H1 (cell line): ENCODE measurements at regions not wholly inside any gene's neighbourhood (a gene's known extent, or its start where the extent isn't known, plus 50 kb on each side); places are given as distances from the start of the nearest gene placed in this dataset.

Experiments
- CTCF ChIA-PET: fragments of 300-600 bp; sonication (Branson Sonifier 250); formaldehyde crosslinking; loops from one replicate; lab custom pipeline; 2021; ENCODE audit not compliant: partially characterized antibody; lab: Charles Lee
- POLR2A ChIA-PET: fragments of 300-600 bp; sonication (Branson Sonifier 250); formaldehyde crosslinking; loops from one replicate; lab custom pipeline; 2021; ENCODE audit warnings: inconsistent platforms; ENCODE audit not compliant: partially characterized antibody; lab: Charles Lee
- DNase-seq, 2 experiments: peaks; one replicate each; pipeline versions ENCODE4 v3.0.0 to v3.0.0-alpha.2; 2010 to 2022; ENCODE audit warnings: low spot score in 2 of 2, low read depth in 1 of 2, mixed read lengths in 1 of 2
- FAIRE-seq: peaks from 2 replicates; lab custom pipeline; 2011; peaks lifted over from hg19 to GRCh38; lab: Jason Lieb, UNC
- H2AFZ ChIP-seq: 2 replicates; pipeline ENCODE4 v1.8.1; 2012; ENCODE audit warnings: low read length, inconsistent platforms
- H2AK5ac ChIP-seq: 2 replicates; pipeline ENCODE4 v1.6.1; 2013; ENCODE audit warnings: low read depth, low read length
- H2BK120ac ChIP-seq: replicated peaks from 2 replicates; pipeline ENCODE3; 2013; ENCODE audit warnings: low read depth, low read length, inconsistent platforms
- H2BK12ac ChIP-seq: 2 replicates; pipeline ENCODE4 v1.6.1; 2013; ENCODE audit warnings: low read depth, low read length
- H2BK15ac ChIP-seq: 2 replicates; pipeline ENCODE4 v1.6.1; 2013; ENCODE audit warnings: low read length
- H2BK20ac ChIP-seq: 2 replicates; pipeline ENCODE4 v1.6.1; 2013; ENCODE audit warnings: low read length
- H2BK5ac ChIP-seq: 2 replicates; pipeline ENCODE4 v1.6.1; 2013; ENCODE audit warnings: low read depth, low read length
- H3K14ac ChIP-seq: 2 replicates; pipeline ENCODE4 v1.6.1; 2013; ENCODE audit warnings: inconsistent platforms; ENCODE audit not compliant: insufficient read length
- H3K18ac ChIP-seq: 2 replicates; pipeline ENCODE4 v1.6.1; 2013; ENCODE audit warnings: low read length; ENCODE audit errors: extremely low read depth
- H3K23ac ChIP-seq: 2 replicates; pipeline ENCODE4 v1.6.1; 2013; ENCODE audit warnings: inconsistent platforms; ENCODE audit not compliant: insufficient read length
- H3K23me2 ChIP-seq: 2 replicates; pipeline ENCODE4 v1.6.1; 2013; ENCODE audit warnings: low read depth, low read length
- H3K27ac ChIP-seq: 2 replicates; pipeline ENCODE4 v1.6.1; 2011; ENCODE audit warnings: low read depth, low read length, inconsistent platforms
- H3K27me3 ChIP-seq, 4 experiments: replicated peaks in 1 of 4; 1 replicate in 1 of 4; 2 replicates in 3 of 4; pipeline versions ENCODE4 v1.6.1 to v1.8.1; 2011 to 2013; ENCODE audit warnings: low read length in 3 of 4, mild to moderate bottlenecking in 3 of 4, inconsistent platforms in 2 of 4, mixed read lengths in 2 of 4, moderate library complexity in 1 of 4; ENCODE audit not compliant: control insufficient read depth in 3 of 4, insufficient read depth in 3 of 4; ENCODE audit errors: extremely low read depth in 1 of 4
- H3K36me3 ChIP-seq, 4 experiments: 2 replicates each; pipeline versions ENCODE4 v1.6.1 to v1.8.1; 2011 to 2013; ENCODE audit warnings: mild to moderate bottlenecking in 4 of 4, low read length in 3 of 4, moderate library complexity in 2 of 4, control low read depth in 1 of 4, inconsistent platforms in 1 of 4; ENCODE audit not compliant: insufficient read depth in 4 of 4, control insufficient read depth in 2 of 4
- H3K4ac ChIP-seq: replicated peaks from 2 replicates; pipeline ENCODE3; 2013; ENCODE audit warnings: low read length, low read depth, mixed read lengths, inconsistent platforms; ENCODE audit not compliant: insufficient read length
- H3K4me1 ChIP-seq, 4 experiments: replicated peaks in 1 of 4; 1 replicate in 1 of 4; 2 replicates in 3 of 4; pipeline versions ENCODE4 v1.6.1 to v1.8.1; 2011 to 2013; ENCODE audit warnings: low read length in 3 of 4, inconsistent platforms in 2 of 4, mixed read lengths in 1 of 4; ENCODE audit not compliant: insufficient read depth in 4 of 4, control insufficient read depth in 3 of 4
- H3K4me2 ChIP-seq, 2 experiments: 2 replicates each; pipeline versions ENCODE4 v1.6.1 to v1.8.1; 2011 to 2013; ENCODE audit warnings: low read depth in 2 of 2, low read length in 2 of 2, control low read depth in 1 of 2, inconsistent platforms in 1 of 2, mild to moderate bottlenecking in 1 of 2; ENCODE audit not compliant: insufficient read depth in 1 of 2
- H3K4me3 ChIP-seq, 4 experiments: fragments of 200-600, 300-600 bp in 1 of 4; sonication (generic), shearing (Covaris generic), sonication (Bioruptor Twin) in 1 of 4; 2 replicates each; pipeline versions ENCODE4 v1.5.1 to v1.8.1; 2011 to 2016; ENCODE audit warnings: low read length in 4 of 4, low read depth in 3 of 4, control low read depth in 2 of 4, inconsistent platforms in 2 of 4, mild to moderate bottlenecking in 2 of 4, mixed read lengths in 1 of 4, moderate library complexity in 1 of 4; ENCODE audit not compliant: insufficient read depth in 2 of 4; ENCODE audit errors: extremely low read depth in 1 of 4
- H3K56ac ChIP-seq: replicated peaks from 2 replicates; pipeline ENCODE3; 2013; ENCODE audit warnings: low read depth, mild to moderate bottlenecking, mixed read lengths, low read length, inconsistent platforms; ENCODE audit not compliant: insufficient read length
- H3K79me1 ChIP-seq: 2 replicates; pipeline ENCODE4 v1.6.1; 2013; ENCODE audit warnings: low read depth, low read length, control low read depth
- H3K79me2 ChIP-seq, 2 experiments: 2 replicates each; pipeline versions ENCODE4 v1.6.1 to v1.8.1; 2012 to 2013; ENCODE audit warnings: low read length in 2 of 2, mild to moderate bottlenecking in 2 of 2, inconsistent platforms in 1 of 2; ENCODE audit not compliant: insufficient read depth in 2 of 2, control insufficient read depth in 1 of 2
- H3K9ac ChIP-seq, 4 experiments: replicated peaks in 1 of 4; 1 replicate in 1 of 4; 2 replicates in 3 of 4; pipeline versions ENCODE4 v1.6.1 to v1.8.1; 2011 to 2013; ENCODE audit warnings: low read depth in 3 of 4, low read length in 3 of 4, control low read depth in 2 of 4, mild to moderate bottlenecking in 2 of 4, moderate library complexity in 2 of 4, inconsistent platforms in 1 of 4; ENCODE audit errors: extremely low read depth in 1 of 4
- H3K9me3 ChIP-seq, 2 experiments: 2 replicates each; pipeline versions ENCODE4 v1.6.1 to v1.8.1; 2012 to 2013; ENCODE audit warnings: mild to moderate bottlenecking in 2 of 2, moderate library complexity in 2 of 2, control low read depth in 1 of 2, inconsistent platforms in 1 of 2, low read depth in 1 of 2, low read length in 1 of 2, mixed read lengths in 1 of 2; ENCODE audit not compliant: insufficient read depth in 2 of 2
- H4K20me1 ChIP-seq, 2 experiments: replicated peaks in 1 of 2; 2 replicates each; pipeline versions ENCODE3 to v1.8.1; 2011 to 2013; ENCODE audit warnings: inconsistent platforms in 2 of 2, low read length in 2 of 2, mild to moderate bottlenecking in 1 of 2; ENCODE audit not compliant: insufficient read depth in 2 of 2, control insufficient read depth in 1 of 2
- H4K5ac ChIP-seq: 2 replicates; pipeline ENCODE4 v1.6.1; 2013; ENCODE audit warnings: low read length, low read depth, mixed read lengths, inconsistent platforms; ENCODE audit not compliant: insufficient read length
- H4K8ac ChIP-seq: 2 replicates; pipeline ENCODE4 v1.8.0; 2013; ENCODE audit warnings: mild to moderate bottlenecking, moderate library complexity, low read length, inconsistent platforms; ENCODE audit not compliant: insufficient read depth; ENCODE audit errors: extremely low read depth
- H4K91ac ChIP-seq: replicated peaks from 2 replicates; pipeline ENCODE3; 2013; ENCODE audit warnings: low read length, mixed read lengths, inconsistent platforms; ENCODE audit not compliant: insufficient read length
- ASH2L ChIP-seq: fragments of 200-600, 300-600 bp; sonication (generic); IDR thresholded peaks from one replicate; pipeline ENCODE4 v1.7.1; 2017; ENCODE audit warnings: low read length
- BACH1 ChIP-seq: IDR thresholded peaks from 2 replicates; pipeline ENCODE4 v1.6.1; 2012; ENCODE audit warnings: low read length, improper control_type of control experiment
- BCL11A ChIP-seq, 2 experiments: IDR thresholded peaks; one replicate each; pipeline ENCODE4 v1.6.1; 2011; ENCODE audit warnings: low read depth in 2 of 2, low read length in 2 of 2, mild to moderate bottlenecking in 2 of 2
- CBX5 ChIP-seq: fragments of 300-800, 300-1000 bp; sonication (generic); IDR thresholded peaks from 2 replicates; pipeline ENCODE4 v1.7.1; 2016; ENCODE audit warnings: antibody characterized with exemption, low read length, low read depth
- CEBPB ChIP-seq: IDR thresholded peaks from 2 replicates; pipeline ENCODE4 v1.6.1; 2012; ENCODE audit warnings: low read depth, low read length
- KDM1A ChIP-seq: fragments of 200-600, 300-600 bp; sonication (generic); IDR thresholded peaks from 2 replicates; pipeline ENCODE4 v1.7.1; 2016; ENCODE audit warnings: mild to moderate bottlenecking, low read length, borderline replicate concordance
- KDM5A ChIP-seq: fragments of 200-600 bp; IDR thresholded peaks from 2 replicates; pipeline ENCODE4 v1.7.1; 2012; ENCODE audit warnings: mild to moderate bottlenecking, low read length, inconsistent platforms, mixed read lengths
- MAFK ChIP-seq: IDR thresholded peaks from 2 replicates; pipeline ENCODE4 v1.6.1; 2012; ENCODE audit warnings: low read depth, mild to moderate bottlenecking, improper control_type of control experiment, low read length
- NRF1 ChIP-seq: IDR thresholded peaks from 2 replicates; pipeline ENCODE4 v1.6.1; 2011; ENCODE audit warnings: mild to moderate bottlenecking, low read depth, low read length, improper control_type of control experiment
- RAD21 ChIP-seq, 2 experiments: IDR thresholded peaks in 1 of 2; conservative IDR thresholded peaks in 1 of 2; 2 replicates each; pipeline ENCODE4 v1.6.1; 2011; ENCODE audit warnings: low read depth in 2 of 2, low read length in 2 of 2, improper control_type of control experiment in 1 of 2, inconsistent platforms in 1 of 2, mild to moderate bottlenecking in 1 of 2, moderate library complexity in 1 of 2
- RFX5 ChIP-seq: IDR thresholded peaks from 2 replicates; pipeline ENCODE4 v1.6.1; 2011; ENCODE audit warnings: low read depth, low read length, improper control_type of control experiment, borderline replicate concordance
- RNF2 ChIP-seq: fragments of 200-900, 300-1000 bp; sonication (generic); IDR thresholded peaks from 2 replicates; pipeline ENCODE4 v1.7.1; 2016; ENCODE audit warnings: borderline replicate concordance, low read depth, mild to moderate bottlenecking, antibody characterized with exemption, low read length; ENCODE audit not compliant: poor library complexity, severe bottlenecking; ENCODE audit errors: missing control alignments
- SAP30 ChIP-seq: fragments of 300-600 bp; sonication (generic); IDR thresholded peaks from 2 replicates; pipeline ENCODE4 v1.7.1; 2012; ENCODE audit warnings: low read length, moderate library complexity, mild to moderate bottlenecking, inconsistent platforms; ENCODE audit not compliant: insufficient read depth, insufficient replicate concordance
- SUZ12 ChIP-seq: fragments of 200-600 bp; sonication (generic); IDR thresholded peaks from 2 replicates; pipeline ENCODE4 v1.6.1; 2012; ENCODE audit warnings: mild to moderate bottlenecking, inconsistent platforms, low read length, moderate library complexity, mixed read lengths
- TAF1 ChIP-seq: IDR thresholded peaks from 2 replicates; pipeline ENCODE4 v1.6.1; 2011; ENCODE audit warnings: mild to moderate bottlenecking, low read depth, low read length
- WGBS, 2 experiments: shearing (Covaris generic) in 1 of 2; methylation state at CpG; one replicate each; pipeline versions ENCODE4 v1.1.6 to v1.1.7; 2013 to 2015; ENCODE audit warnings: low lambda C conversion rate in 2 of 2, mixed read lengths in 2 of 2, inconsistent platforms in 1 of 2, low coverage in 1 of 2, missing lambda C conversion rate in 1 of 2; ENCODE audit not compliant: insufficient replicate concordance in 2 of 2, insufficient coverage in 1 of 2, insufficient read length in 1 of 2; ENCODE audit errors: extremely low coverage in 1 of 2, missing lambda C conversion rate in 1 of 2; 5-methylcytosine and 5-hydroxymethylcytosine counted together

- H3K36me3 ChIP-seq: no peaks in the 10 kb centered on the region
- H4K5ac ChIP-seq: no peak overlapping the region
- no peak overlapping the region for H3K23ac ChIP-seq
- no peak overlapping the region for H2AK5ac ChIP-seq
- no peak overlapping the region for H3K56ac ChIP-seq
- no peak overlapping the region for H2BK5ac ChIP-seq
- H2BK120ac ChIP-seq: no peak overlapping the region
- no peak overlapping the region for H3K18ac ChIP-seq
- no peaks in the 10 kb centered on the region for H3K79me1 ChIP-seq
- no peak overlapping the region for H2BK15ac ChIP-seq
- no peak overlapping the region for H4K8ac ChIP-seq
- FAIRE-seq (no peak), DNase-seq (no peak)
- H3K27ac ChIP-seq: no peak overlapping the region
- H2BK20ac ChIP-seq: no peak overlapping the region
- no peak overlapping the region for H2BK12ac ChIP-seq
- H2AFZ ChIP-seq: no peak overlapping the region
- H3K4me2 ChIP-seq: no peak overlapping the region
- H3K9me3 ChIP-seq: no peaks in the 10 kb centered on the region
- ChIA-PET POLR2A (no interaction called here), CTCF (interaction anchor here (0.6 kb wide), 1 partner anchor 1845 kb away, joined by 3 read pairs; no protein-coding TSS in a partner anchor)
- no peaks in the 10 kb centered on the region for H3K79me2 ChIP-seq
- H3K9ac ChIP-seq: no peak overlapping the region
- no peaks in the 10 kb centered on the region for H3K4me1 ChIP-seq
- H3K4me3 ChIP-seq: no peak overlapping the region
- no peaks in the 10 kb centered on the region for H3K23me2 ChIP-seq
- no peaks in the 10 kb centered on the region for H4K20me1 ChIP-seq
- H3K27me3 ChIP-seq: no peaks in the 10 kb centered on the region
- H3K4ac ChIP-seq: no peak overlapping the region
- 92% methylated on average over 2 of the region's 2 CpGs; no CpG with 5 or more reads in 1 of the 2 experiments for WGBS, 2 experiments
- no peak overlapping the region for H3K14ac ChIP-seq
- no peak overlapping the region for H4K91ac ChIP-seq
- no peak for TF ChIP-seq CEBPB
- no peak for TF ChIP-seq KDM5A
- TF ChIP-seq SUZ12: no peak
- no peak for TF ChIP-seq BCL11A (IDR thresholded peaks at IDR 0.05; ENCODE audit: low read depth in 2 of 2, low read length in 2 of 2)
- TF ChIP-seq RNF2: no peak
- TF ChIP-seq CBX5: no peak
- no peak for TF ChIP-seq ASH2L
- no peak for TF ChIP-seq KDM1A
- no peak for TF ChIP-seq RFX5
- no peak for TF ChIP-seq SAP30
- TF ChIP-seq RAD21 (IDR thresholded peaks at IDR 0.05 in 1 of 2, conservative IDR thresholded peaks at IDR 0.05 in 1 of 2; ENCODE audit: low read depth in 2 of 2, low read length in 2 of 2): no peak
- no peak for TF ChIP-seq MAFK
- no peak for TF ChIP-seq BACH1
- no peak for TF ChIP-seq TAF1
- TF ChIP-seq NRF1: no peak
Measured at GRCh38 chr5:104080646-104081175, 518.1 kb upstream of the NUDT12 start.
